NCI-H2196 (cell line): ENCODE measurements at regions not wholly inside any gene's neighbourhood (a gene's known extent, or its start where the extent isn't known, plus 50 kb on each side); places are given as distances from the start of the nearest gene placed in this dataset.

ENCODE experiments used
- DNase-seq: peaks from one replicate; lab custom pipeline; 2025; ENCODE audit not compliant: unreplicated experiment; lab: John Stamatoyannopoulos, UW

GRCh38 chr6:68400396-68400795 lies 234.7 kb upstream of the ADGRB3 start:
- DNase-seq: no peak

- no peak for DNase-seq
Measured at GRCh38 chr6:68391953-68392352, 243.1 kb upstream of the ADGRB3 start.

GRCh38 chr6:68372991-68373390 lies 262.1 kb upstream of the ADGRB3 start:
- DNase-seq: no peak

- DNase-seq: no peak
Measured at GRCh38 chr6:68368845-68369244, 266.2 kb upstream of the ADGRB3 start.

GRCh38 chr6:68364271-68364805 lies 270.7 kb upstream of the ADGRB3 start:
- no peak for DNase-seq

- DNase-seq: no peak
Measured at GRCh38 chr6:68343901-68344300, 291.2 kb upstream of the ADGRB3 start.

- DNase-seq: no peak
Measured at GRCh38 chr6:68342286-68342685, 292.8 kb upstream of the ADGRB3 start.

GRCh38 chr6:68339488-68340131 lies 295.5 kb upstream of the ADGRB3 start:
- DNase-seq: no peak

- DNase-seq: no peak
Measured at GRCh38 chr6:68333442-68333841, 301.6 kb upstream of the ADGRB3 start.

GRCh38 chr6:68328156-68328555 lies 306.9 kb upstream of the ADGRB3 start:
- no peak for DNase-seq

GRCh38 chr6:68326762-68327161 lies 308.3 kb upstream of the ADGRB3 start:
- DNase-seq: no peak

GRCh38 chr6:68317366-68317765 lies 317.7 kb upstream of the ADGRB3 start:
- no peak for DNase-seq

GRCh38 chr6:68313911-68314310 lies 321.2 kb upstream of the ADGRB3 start:
- DNase-seq: no peak

GRCh38 chr6:68307301-68307700 lies 327.8 kb upstream of the ADGRB3 start:
- no peak for DNase-seq

GRCh38 chr6:68296126-68296525 lies 339.0 kb upstream of the ADGRB3 start:
- DNase-seq: no peak

GRCh38 chr6:68282646-68283045 lies 352.4 kb upstream of the ADGRB3 start:
- no peak for DNase-seq

- DNase-seq: no peak
Measured at GRCh38 chr6:68279793-68280557, 355.1 kb upstream of the ADGRB3 start.

GRCh38 chr6:68273297-68273696 lies 361.8 kb upstream of the ADGRB3 start:
- no peak for DNase-seq

- no peak for DNase-seq
Measured at GRCh38 chr6:68256391-68256790, 378.7 kb upstream of the ADGRB3 start.

- no peak for DNase-seq
Measured at GRCh38 chr6:68252632-68253031, 382.4 kb upstream of the ADGRB3 start.

GRCh38 chr6:68247782-68248181 lies 387.3 kb upstream of the ADGRB3 start:
- no peak for DNase-seq

GRCh38 chr6:68240726-68241125 lies 394.4 kb upstream of the ADGRB3 start:
- no peak for DNase-seq
